GM18505 (cell line): ENCODE measurements at regions not wholly inside any gene's neighbourhood (a gene's known extent, or its start where the extent isn't known, plus 50 kb on each side); places are given as distances from the start of the nearest gene placed in this dataset.
"Not testable (repeated sequence)": the region's sequence is repeated elsewhere in the genome, so short reads cannot be mapped to it uniquely, and the experiment has no call there.

Experiments used
- ATAC-seq: cut with Tn5 transposase; IDR thresholded peaks from one replicate; pipeline ENCODE4 v1.9.1; 2021; ENCODE audit not compliant: unreplicated experiment
- POLR2A ChIP-seq: IDR thresholded peaks from 4 replicates; pipeline ENCODE4 v1.6.1; 2011; ENCODE audit warnings: borderline replicate concordance; ENCODE audit not compliant: insufficient read depth, insufficient read length; ENCODE audit errors: extremely low read depth

GRCh38 chr18:65239787-65240186 lies 511.0 kb upstream of the CDH7 start:
- ATAC-seq, result no peak
- no peak for TF ChIP-seq POLR2A

GRCh38 chr18:65235966-65236624 lies 514.7 kb upstream of the CDH7 start:
- no peak for TF ChIP-seq POLR2A
- no peak for ATAC-seq

- TF ChIP-seq POLR2A, result no peak
- ATAC-seq, result no peak
Measured at GRCh38 chr18:65230311-65230710, 520.5 kb upstream of the CDH7 start.

- no peak for ATAC-seq
- no peak for TF ChIP-seq POLR2A
Measured at GRCh38 chr18:65227970-65228369, 522.8 kb upstream of the CDH7 start.

GRCh38 chr18:65221736-65222135 lies 529.1 kb upstream of the CDH7 start:
- no peak for TF ChIP-seq POLR2A
- ATAC-seq, result no peak

GRCh38 chr18:65221115-65221514 lies 529.7 kb upstream of the CDH7 start:
- TF ChIP-seq POLR2A, result no peak
- no peak for ATAC-seq

- TF ChIP-seq POLR2A, result no peak
- no peak for ATAC-seq
Measured at GRCh38 chr18:65215865-65216466, 534.8 kb upstream of the CDH7 start.

- no peak for TF ChIP-seq POLR2A
- ATAC-seq, result no peak
Measured at GRCh38 chr18:65214456-65214855, 536.4 kb upstream of the CDH7 start.

- no peak for TF ChIP-seq POLR2A
Measured at GRCh38 chr18:65206551-65207260, 544.1 kb upstream of the CDH7 start.

GRCh38 chr18:65202091-65202490 lies 548.7 kb upstream of the CDH7 start:
- no peak for TF ChIP-seq POLR2A
- ATAC-seq, result no peak

More at GRCh38 chr18:65206551-65207260, 544.1 kb upstream of the CDH7 start:
- ATAC-seq, result no peak

GRCh38 chr18:65175681-65176080 lies 575.1 kb upstream of the CDH7 start:
- no peak for ATAC-seq
- no peak for TF ChIP-seq POLR2A

- not testable (repeated sequence) for ATAC-seq
Measured at GRCh38 chr18:65162086-65162485, 588.7 kb upstream of the CDH7 start.

- ATAC-seq, result no peak
- no peak for TF ChIP-seq POLR2A
Measured at GRCh38 chr18:65146482-65147021, 604.3 kb upstream of the CDH7 start.

- no peak for TF ChIP-seq POLR2A
- no peak for ATAC-seq
Measured at GRCh38 chr18:65145312-65145711, 605.5 kb upstream of the CDH7 start.
